ENCODE measurements at regions not wholly inside any gene's neighbourhood (a gene's known extent, or its start where the extent isn't known, plus 50 kb on each side); places are given as distances from the start of the nearest gene placed in this dataset.

DNA sequence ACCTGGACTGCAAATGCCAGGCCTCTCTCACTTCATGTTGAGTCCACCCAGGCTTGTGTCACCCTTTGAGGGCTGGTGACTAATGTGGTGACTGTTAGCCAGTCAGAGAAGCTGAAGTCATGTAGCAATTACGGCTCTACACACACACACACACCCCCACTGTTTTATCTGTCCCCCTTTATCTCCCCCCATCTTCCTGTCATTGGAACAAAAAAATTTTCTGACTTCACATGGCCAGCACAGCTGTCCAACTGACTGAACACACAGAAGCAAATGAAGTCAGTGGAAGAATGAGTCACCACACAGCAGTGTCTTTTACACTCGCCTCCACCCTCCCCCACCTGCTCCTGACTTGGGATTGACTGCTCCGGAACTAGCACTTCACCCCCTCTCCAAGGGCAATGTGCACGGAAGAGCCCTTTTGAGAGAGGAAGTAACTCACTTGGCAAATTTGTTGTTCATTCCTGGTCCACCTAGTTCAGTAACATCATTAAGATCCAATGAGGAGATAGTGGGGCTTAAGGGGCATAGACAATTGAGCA is 198.0 kb downstream of the RNF144B start:
- intact Hi-C loops (cut with micrococcal nuclease), result no loop called here
- Histone ChIP-seq H3K23ac (ENCODE audit: low read depth, low read length) (no peak overlapping the region), H2BK120ac (ENCODE audit: low read depth, low read length) (no peak overlapping the region), H3K4me3 (ENCODE audit: insufficient read depth, low read depth, low read length) (no peak overlapping the region), H4K5ac (ENCODE audit: low read depth, low read length) (no peak overlapping the region), H3K79me1 (ENCODE audit: low read depth in 1 of 2, low read length in 2 of 2) (no peaks in the 10 kb centered on the region), H3K36me3 (ENCODE audit: control insufficient read depth, insufficient read depth, low read length) (no peaks in the 10 kb centered on the region), H3K27me3 (ENCODE audit: control insufficient read depth, insufficient read depth, low read length) (no peaks in the 10 kb centered on the region; the same call in 1 of the 2 replicates), H4K91ac (ENCODE audit: insufficient read depth, low read depth, low read length) (no peak overlapping the region), H4K20me1 (ENCODE audit: insufficient read depth, low read length) (no peaks in the 10 kb centered on the region), H2AFZ (replicated peaks; ENCODE audit: low read length, poor library complexity) (peak overlapping the region; percentile 74), H2BK5ac (ENCODE audit: low read depth, low read length, poor library complexity, severe bottlenecking) (no peak overlapping the region), H2BK20ac (ENCODE audit: low read depth, low read length) (no peak overlapping the region), H3K56ac (ENCODE audit: extremely low read depth, insufficient read depth, low read length) (no peak overlapping the region), H3K27ac (ENCODE audit: insufficient read depth, low read length) (no peak overlapping the region), H3K18ac (ENCODE audit: low read depth, low read length) (no peak overlapping the region), H3K9me1 (ENCODE audit: insufficient read depth, low read length) (no peaks in the 10 kb centered on the region), H4K8ac (ENCODE audit: low read depth in 2 of 2, low read length in 2 of 2) (no peak overlapping the region), H3K4ac (ENCODE audit: low read depth, low read length) (no peak overlapping the region), H3K9ac (ENCODE audit: low read depth, low read length) (no peak overlapping the region), H2AK9ac (replicated peaks; ENCODE audit: low read depth, low read length, poor library complexity) (no peak overlapping the region), H3K4me1 (ENCODE audit: control insufficient read depth, insufficient read depth, low read length) (no peaks in the 10 kb centered on the region), H3K14ac (replicated peaks; ENCODE audit: low read depth, low read length) (no peak overlapping the region), H2AK5ac (ENCODE audit: low read depth, low read length) (no peak overlapping the region), H3K9me3 (ENCODE audit: control insufficient read depth, insufficient read depth, low read length) (no peaks in the 10 kb centered on the region), H2BK15ac (ENCODE audit: low read depth, low read length) (no peak overlapping the region), H3K4me2 (ENCODE audit: low read depth, low read length) (no peak overlapping the region)
- dilution Hi-C loops (cut with HindIII; ENCODE audit: low sequenced_read_pairs, unreplicated experiment), result no loop called here
- in situ Hi-C loops (cut with MboI; ENCODE audit: low sequenced_read_pairs), result loop anchor here (25.0 kb wide), 1 partner anchor 1277 kb away; no protein-coding TSS in a partner anchor
- TF ChIP-seq FOS (IDR thresholded peaks at IDR 0.05; ENCODE audit: low read depth, low read length) (0 out of 2 replicates have a peak, but pooled peaks have one; percentile 25), CEBPB (IDR thresholded peaks at IDR 0.05; ENCODE audit: low read depth, low read length) (peak; percentile 32; the same call in 1 of the 2 replicates), NFE2L2 (IDR thresholded peaks at IDR 0.05; ENCODE audit: low read depth, low read length) (no peak), POLR2A (IDR thresholded peaks at IDR 0.05; ENCODE audit: low read depth, low read length) (no peak), RAD21 (IDR thresholded peaks at IDR 0.05; ENCODE audit: low read length) (no peak)
- TF ChIP-seq, protein P1, sequence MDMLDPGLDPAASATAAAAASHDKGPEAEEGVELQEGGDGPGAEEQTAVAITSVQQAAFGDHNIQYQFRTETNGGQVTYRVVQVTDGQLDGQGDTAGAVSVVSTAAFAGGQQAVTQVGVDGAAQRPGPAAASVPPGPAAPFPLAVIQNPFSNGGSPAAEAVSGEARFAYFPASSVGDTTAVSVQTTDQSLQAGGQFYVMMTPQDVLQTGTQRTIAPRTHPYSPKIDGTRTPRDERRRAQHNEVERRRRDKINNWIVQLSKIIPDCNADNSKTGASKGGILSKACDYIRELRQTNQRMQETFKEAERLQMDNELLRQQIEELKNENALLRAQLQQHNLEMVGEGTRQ (IDR thresholded peaks at IDR 0.05; ENCODE audit: low read depth, low read length), result no peak
- BruUV-seq (replicated peaks), result no TSS peak
- ChIA-PET POLR2A (ENCODE audit: unreplicated experiment) (no interaction called here), CTCF (no interaction called here)
- DNase-seq (peak; percentile 65), ATAC-seq (ENCODE audit: low read depth) (peak; percentile 81)
- no CpG with 5 or more reads among the region's 4 CpGs for WGBS, 2 experiments (ENCODE audit: extremely low coverage in 2 of 2, insufficient read length in 1 of 2)

All from IMR-90 (cell line).